ENCODE measurements at regions not wholly inside any gene's neighbourhood (a gene's known extent, or its start where the extent isn't known, plus 50 kb on each side); places are given as distances from the start of the nearest gene placed in this dataset.

DNA sequence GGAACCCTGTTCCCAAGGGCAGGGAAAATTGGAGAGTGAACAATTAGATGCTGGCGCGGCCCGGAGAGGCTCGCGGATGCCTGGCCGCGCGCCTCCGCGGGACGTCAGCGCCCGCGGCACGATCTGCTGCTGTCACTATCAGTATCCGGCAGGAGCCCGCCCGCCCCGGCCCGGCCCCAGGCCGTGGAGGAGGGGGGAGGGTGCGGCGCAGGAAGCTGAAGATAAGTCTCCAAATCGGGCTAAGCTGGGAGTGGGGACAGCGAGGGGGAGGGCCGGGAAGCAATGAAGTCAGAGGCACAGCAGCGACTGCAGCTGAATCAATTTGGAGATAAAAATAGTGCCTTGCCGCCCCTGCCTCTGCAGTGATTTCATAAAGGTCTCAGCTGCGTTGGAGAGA is 441.5 kb upstream of the KLF12 start (continued):
- TF ChIP-seq, protein P1, sequence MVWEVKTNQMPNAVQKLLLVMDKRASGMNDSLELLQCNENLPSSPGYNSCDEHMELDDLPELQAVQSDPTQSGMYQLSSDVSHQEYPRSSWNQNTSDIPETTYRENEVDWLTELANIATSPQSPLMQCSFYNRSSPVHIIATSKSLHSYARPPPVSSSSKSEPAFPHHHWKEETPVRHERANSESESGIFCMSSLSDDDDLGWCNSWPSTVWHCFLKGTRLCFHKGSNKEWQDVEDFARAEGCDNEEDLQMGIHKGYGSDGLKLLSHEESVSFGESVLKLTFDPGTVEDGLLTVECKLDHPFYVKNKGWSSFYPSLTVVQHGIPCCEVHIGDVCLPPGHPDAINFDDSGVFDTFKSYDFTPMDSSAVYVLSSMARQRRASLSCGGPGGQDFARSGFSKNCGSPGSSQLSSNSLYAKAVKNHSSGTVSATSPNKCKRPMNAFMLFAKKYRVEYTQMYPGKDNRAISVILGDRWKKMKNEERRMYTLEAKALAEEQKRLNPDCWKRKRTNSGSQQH (CRISPR knock-in tag; IDR thresholded peaks at IDR 0.05) = no peak
- TF ChIP-seq ZFPM2 (CRISPR knock-in tag; IDR thresholded peaks at IDR 0.05) (no peak), ZNF12 (CRISPR knock-in tag; IDR thresholded peaks at IDR 0.05) (no peak), RBM22 (IDR thresholded peaks at IDR 0.05; ENCODE audit: low read depth, low read length, poor library complexity, severe bottlenecking) (no peak), SNRNP70 (optimal IDR thresholded peaks at IDR 0.05; ENCODE audit: low read depth, low read length) (no peak), ZNF668 (CRISPR knock-in tag; IDR thresholded peaks at IDR 0.05) (no peak), STAT5B (CRISPR knock-in tag; IDR thresholded peaks at IDR 0.05) (no peak), ZNF224 (CRISPR knock-in tag; IDR thresholded peaks at IDR 0.05) (no peak), TBL1XR1 (IDR thresholded peaks at IDR 0.05; ENCODE audit: low read length in 2 of 2) (no peak), ZNF707 (CRISPR knock-in tag; conservative IDR thresholded peaks at IDR 0.05) (no peak), SIN3B (IDR thresholded peaks at IDR 0.05; ENCODE audit: low read depth) (no peak), NBN (IDR thresholded peaks at IDR 0.05; ENCODE audit: low read depth) (no peak), E2F3 (CRISPR knock-in tag; IDR thresholded peaks at IDR 0.05) (no peak), BDP1 (IDR thresholded peaks at IDR 0.05; ENCODE audit: insufficient read depth, insufficient read length) (no peak), ETS2 (tag; IDR thresholded peaks at IDR 0.05; ENCODE audit: borderline replicate concordance, poor library complexity, severe bottlenecking) (no peak), ZFX (CRISPR knock-in tag; IDR thresholded peaks at IDR 0.05) (no peak), ZNF184 (CRISPR knock-in tag; IDR thresholded peaks at IDR 0.05) (no peak)
- TF ChIP-seq, protein P2, sequence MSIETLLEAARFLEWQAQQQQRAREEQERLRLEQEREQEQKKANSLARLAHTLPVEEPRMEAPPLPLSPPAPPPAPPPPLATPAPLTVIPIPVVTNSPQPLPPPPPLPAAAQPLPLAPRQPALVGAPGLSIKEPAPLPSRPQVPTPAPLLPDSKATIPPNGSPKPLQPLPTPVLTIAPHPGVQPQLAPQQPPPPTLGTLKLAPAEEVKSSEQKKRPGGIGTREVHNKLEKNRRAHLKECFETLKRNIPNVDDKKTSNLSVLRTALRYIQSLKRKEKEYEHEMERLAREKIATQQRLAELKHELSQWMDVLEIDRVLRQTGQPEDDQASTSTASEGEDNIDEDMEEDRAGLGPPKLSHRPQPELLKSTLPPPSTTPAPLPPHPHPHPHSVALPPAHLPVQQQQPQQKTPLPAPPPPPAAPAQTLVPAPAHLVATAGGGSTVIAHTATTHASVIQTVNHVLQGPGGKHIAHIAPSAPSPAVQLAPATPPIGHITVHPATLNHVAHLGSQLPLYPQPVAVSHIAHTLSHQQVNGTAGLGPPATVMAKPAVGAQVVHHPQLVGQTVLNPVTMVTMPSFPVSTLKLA (conservative IDR thresholded peaks at IDR 0.05) = no peak
- TF ChIP-seq, protein P3, sequence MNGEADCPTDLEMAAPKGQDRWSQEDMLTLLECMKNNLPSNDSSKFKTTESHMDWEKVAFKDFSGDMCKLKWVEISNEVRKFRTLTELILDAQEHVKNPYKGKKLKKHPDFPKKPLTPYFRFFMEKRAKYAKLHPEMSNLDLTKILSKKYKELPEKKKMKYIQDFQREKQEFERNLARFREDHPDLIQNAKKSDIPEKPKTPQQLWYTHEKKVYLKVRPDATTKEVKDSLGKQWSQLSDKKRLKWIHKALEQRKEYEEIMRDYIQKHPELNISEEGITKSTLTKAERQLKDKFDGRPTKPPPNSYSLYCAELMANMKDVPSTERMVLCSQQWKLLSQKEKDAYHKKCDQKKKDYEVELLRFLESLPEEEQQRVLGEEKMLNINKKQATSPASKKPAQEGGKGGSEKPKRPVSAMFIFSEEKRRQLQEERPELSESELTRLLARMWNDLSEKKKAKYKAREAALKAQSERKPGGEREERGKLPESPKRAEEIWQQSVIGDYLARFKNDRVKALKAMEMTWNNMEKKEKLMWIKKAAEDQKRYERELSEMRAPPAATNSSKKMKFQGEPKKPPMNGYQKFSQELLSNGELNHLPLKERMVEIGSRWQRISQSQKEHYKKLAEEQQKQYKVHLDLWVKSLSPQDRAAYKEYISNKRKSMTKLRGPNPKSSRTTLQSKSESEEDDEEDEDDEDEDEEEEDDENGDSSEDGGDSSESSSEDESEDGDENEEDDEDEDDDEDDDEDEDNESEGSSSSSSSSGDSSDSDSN (IDR thresholded peaks at IDR 0.05; ENCODE audit: borderline replicate concordance in 1 of 2, low read depth in 2 of 2, low read length in 2 of 2) = no peak
- TF ChIP-seq, protein P4, sequence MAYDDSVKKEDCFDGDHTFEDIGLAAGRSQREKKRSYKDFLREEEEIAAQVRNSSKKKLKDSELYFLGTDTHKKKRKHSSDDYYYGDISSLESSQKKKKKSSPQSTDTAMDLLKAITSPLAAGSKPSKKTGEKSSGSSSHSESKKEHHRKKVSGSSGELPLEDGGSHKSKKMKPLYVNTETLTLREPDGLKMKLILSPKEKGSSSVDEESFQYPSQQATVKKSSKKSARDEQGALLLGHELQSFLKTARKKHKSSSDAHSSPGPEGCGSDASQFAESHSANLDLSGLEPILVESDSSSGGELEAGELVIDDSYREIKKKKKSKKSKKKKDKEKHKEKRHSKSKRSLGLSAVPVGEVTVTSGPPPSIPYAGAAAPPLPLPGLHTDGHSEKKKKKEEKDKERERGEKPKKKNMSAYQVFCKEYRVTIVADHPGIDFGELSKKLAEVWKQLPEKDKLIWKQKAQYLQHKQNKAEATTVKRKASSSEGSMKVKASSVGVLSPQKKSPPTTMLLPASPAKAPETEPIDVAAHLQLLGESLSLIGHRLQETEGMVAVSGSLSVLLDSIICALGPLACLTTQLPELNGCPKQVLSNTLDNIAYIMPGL (CRISPR knock-in tag; IDR thresholded peaks at IDR 0.05) = no peak
- TF ChIP-seq, protein P5, sequence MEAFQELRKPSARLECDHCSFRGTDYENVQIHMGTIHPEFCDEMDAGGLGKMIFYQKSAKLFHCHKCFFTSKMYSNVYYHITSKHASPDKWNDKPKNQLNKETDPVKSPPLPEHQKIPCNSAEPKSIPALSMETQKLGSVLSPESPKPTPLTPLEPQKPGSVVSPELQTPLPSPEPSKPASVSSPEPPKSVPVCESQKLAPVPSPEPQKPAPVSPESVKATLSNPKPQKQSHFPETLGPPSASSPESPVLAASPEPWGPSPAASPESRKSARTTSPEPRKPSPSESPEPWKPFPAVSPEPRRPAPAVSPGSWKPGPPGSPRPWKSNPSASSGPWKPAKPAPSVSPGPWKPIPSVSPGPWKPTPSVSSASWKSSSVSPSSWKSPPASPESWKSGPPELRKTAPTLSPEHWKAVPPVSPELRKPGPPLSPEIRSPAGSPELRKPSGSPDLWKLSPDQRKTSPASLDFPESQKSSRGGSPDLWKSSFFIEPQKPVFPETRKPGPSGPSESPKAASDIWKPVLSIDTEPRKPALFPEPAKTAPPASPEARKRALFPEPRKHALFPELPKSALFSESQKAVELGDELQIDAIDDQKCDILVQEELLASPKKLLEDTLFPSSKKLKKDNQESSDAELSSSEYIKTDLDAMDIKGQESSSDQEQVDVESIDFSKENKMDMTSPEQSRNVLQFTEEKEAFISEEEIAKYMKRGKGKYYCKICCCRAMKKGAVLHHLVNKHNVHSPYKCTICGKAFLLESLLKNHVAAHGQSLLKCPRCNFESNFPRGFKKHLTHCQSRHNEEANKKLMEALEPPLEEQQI (IDR thresholded peaks at IDR 0.05) = no peak

Measured in K562 (cell line).